ENCODE measurements at regions not wholly inside any gene's neighbourhood (a gene's known extent, or its start where the extent isn't known, plus 50 kb on each side); places are given as distances from the start of the nearest gene placed in this dataset.

DNA sequence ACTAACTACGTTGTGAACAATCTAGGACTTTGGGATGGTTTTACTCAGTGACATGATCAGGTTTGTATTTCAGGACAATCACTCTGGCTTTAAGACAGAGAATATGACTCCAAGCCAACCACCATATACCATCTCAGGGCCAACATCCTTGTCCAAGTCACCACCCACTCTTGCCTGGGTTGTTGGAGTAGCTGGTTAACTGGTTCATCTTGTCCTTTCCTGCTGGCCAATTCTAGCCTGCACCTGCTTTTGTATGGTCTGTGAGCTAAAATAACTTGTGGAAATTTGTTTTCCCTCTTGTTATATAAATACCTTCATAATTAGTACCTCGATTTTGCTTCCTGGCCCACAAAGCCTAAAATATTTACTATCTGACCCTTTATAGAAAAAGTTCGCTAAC, 306.8 kb upstream of the STT3B start:
- no peak for DNase-seq (ENCODE audit: low spot score)

DNA sequence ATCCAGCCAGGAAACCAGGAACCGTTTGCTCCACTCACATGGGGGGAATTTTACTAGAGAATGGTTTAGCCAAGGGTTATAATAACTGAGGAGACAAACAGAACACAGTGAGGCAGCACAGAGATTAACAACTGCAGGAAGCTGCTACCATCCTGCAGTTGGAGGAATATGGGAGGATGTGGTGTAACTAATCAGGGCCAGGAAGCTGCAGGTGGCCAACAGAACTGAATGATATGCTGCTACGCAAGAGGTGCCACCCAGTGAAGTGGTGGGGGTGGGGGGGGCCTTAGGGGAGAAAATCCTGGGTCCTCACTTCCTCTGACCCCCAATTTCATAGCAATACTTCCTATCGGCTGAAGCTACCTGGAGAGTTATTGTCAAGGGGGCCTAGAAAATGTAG, 306.4 kb upstream of the STT3B start:
- DNase-seq (ENCODE audit: low spot score), result no peak

DNA sequence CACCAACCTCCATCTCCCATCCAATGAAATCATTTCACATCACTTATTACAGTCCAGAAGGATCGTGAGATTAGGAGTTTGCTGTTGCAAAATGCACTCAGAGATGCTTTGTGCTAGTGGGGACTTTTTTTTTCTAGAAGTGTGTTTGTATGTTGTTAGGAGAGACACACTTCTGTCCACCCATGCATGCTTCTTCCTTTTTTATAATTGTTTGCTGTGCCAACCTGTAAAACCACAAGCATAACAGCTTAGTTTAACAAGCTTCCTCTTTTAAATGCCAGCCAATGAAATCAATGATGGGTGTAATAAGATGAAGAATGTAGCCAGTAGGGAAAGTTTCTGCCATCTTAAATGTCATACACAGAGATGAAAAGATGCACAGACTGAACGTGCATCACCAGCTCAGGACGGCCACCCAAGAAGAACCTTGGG, 305.6 kb upstream of the STT3B start:
- no peak for DNase-seq (ENCODE audit: low spot score)

DNA sequence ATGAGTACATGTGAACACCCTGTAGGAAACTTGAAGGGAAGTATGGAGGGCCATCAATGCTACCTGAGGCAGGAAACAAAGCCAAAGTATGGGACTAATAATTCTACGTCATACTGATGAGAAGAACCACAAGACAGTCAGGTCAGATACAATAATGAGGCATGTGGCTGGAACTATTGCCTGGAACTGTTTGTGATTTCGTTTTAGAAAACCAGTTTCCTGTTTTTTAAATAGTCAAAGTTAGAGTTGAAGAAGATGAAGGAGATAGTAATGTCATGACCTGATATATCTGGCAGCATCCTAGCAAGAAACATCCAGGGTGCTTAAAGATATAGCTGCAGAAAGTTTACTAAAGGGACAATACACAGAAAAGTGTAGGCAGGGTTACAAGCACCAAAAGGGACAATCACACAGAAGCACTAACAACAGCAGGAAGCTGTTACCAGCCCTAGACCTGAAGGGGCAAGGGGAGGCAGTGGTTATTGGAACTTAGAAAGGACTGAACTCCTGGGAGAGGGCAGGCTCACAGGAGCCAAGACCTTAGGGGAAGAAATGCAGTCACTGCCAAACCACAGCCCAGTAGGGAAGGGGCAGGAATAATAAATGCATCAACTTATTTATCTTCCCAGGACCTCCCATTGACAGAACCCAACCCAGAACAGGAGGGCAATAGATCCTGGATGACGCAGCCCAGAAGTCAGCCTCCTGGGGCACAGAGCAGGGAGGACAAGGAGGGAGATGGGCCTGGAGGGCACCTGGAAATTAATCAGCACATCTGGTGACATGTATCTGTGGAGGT, 302.1 kb upstream of the STT3B start:
- no peak for DNase-seq (ENCODE audit: low spot score)

DNA sequence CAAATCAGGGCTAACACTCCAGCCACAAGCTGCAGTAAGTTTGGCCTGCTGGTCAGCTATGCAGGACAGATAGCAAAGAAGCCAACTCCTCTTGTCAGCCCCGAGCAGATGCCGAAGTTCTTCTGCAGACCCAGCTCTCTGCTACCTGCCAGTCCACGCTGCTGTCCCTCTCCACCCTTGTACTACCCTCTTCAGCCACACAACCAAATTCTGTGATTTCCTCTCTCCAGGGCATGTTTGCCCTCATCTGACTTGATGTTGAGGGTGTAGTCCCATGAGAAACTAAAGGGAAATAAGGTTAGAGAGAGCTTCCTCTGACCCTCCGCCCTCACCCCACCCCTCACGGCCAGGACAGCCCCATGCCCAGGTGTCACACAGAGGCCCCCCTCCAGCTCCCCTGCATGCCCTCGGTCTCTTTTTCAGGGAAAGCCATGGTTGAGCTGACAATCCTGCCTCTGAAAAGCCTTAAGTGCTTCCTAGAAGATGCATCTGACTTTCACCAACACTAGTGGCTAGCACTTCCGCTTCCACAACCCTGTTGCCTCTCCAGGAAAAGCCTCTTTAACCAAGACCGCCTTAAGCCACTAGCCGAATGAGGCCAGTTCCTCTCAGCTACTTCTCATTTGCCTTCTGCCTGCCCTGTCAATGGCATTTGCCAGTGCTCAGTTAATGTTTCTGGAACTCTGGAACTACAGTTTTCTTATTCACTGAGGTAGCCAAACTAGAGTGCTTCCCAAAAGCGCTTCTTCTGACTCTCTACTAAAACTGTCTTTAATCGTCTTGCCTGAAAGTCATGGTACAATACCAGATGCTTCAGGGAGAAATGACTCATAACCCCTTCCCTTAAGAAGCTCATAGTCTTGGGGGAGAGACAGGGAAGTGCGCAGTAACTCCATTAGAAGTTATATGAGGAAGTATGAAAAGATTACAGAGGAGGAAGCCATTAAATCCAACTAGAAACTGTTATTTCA, 300.4 kb upstream of the STT3B start:
- no peak for DNase-seq (ENCODE audit: low spot score)

DNA sequence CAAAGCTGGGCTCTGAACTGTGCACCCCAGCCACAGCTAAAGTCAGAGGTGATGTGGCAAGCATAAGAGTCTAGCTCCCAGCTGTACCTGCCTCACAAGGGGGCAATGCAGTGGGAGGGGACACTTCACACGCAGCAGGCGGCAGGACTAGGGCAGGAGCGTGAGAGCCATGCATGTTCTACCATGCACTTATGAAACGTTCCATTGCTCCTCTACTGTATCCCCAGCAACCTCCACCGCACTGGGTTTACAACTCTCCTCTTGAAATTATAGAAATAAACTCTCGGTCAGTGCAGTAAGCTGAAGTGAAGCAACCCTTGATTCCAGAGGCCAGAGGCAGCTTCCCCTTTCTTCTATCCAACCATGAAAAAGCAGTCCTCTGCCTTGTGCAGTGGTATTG, 298.6 kb upstream of the STT3B start:
- DNase-seq (ENCODE audit: low spot score), result no peak

DNA sequence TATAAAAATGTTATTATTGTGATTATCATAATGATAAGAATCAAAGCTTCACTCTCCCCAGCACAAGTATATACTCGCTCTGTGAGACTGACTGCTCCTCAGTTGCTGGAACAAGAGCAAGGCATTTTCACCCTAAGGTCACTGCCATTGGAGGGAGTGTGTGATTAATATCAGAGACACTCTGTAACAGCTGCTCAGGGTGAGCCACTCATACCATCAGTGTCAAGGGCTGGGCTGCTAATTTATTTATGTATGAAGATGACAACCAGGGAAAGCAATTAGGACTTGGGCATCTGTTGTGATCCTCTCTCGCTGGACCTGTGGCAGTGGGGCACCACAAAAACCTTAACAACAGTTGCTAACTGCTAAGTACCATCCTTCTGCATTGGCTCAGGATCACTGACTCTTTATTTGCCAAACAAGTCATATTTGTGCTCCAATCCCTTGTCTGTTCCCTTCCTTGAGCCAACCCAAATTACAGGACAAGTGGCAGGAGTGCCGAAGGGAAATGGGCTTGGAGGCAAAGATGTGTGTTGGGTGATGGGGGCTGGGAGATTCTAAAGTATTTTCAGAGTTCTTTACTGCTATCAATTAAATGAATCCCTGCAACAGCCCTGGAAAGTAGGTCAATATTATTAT, 297.5 kb upstream of the STT3B start:
- DNase-seq (ENCODE audit: low spot score), result no peak

DNA sequence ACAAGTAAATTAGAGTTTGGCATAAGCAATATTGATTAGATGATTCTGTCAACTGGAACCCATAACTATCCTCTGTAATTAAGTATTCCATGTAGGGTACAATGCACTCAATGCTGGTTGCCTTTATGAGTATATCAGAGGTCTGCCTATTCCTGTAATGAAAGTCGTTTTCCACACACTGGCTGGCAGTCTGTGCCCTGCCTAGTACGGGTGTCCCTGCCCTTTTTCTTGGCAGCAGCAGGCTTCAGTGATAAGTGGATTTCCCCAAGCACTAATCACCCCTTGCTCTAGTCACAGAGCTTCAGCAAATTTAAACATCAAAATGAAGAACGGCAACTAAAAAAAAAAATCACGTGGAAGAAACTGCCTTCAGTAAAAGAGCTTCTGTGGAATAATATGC, 294.8 kb upstream of the STT3B start:
- no peak for DNase-seq (ENCODE audit: low spot score)

DNA sequence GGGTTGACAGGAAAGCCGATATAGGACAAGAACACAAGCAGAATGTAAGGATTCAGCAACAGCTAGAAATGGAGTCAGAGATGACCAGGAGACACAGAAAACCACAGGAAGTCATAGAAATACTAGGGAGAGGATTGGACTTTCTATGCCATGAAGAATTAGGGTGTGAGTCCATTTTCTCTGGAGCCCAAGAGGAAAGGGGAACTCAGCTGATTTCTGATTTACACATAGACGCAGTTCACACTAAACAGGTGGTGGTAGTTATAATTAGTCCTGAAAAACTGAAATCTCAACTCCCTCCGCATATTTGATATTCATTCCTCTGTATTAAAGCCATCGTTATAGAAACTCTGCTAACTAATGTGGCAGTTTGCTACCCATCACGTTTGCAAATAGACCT, 292.7 kb upstream of the STT3B start:
- DNase-seq (ENCODE audit: low spot score), result no peak

DNA sequence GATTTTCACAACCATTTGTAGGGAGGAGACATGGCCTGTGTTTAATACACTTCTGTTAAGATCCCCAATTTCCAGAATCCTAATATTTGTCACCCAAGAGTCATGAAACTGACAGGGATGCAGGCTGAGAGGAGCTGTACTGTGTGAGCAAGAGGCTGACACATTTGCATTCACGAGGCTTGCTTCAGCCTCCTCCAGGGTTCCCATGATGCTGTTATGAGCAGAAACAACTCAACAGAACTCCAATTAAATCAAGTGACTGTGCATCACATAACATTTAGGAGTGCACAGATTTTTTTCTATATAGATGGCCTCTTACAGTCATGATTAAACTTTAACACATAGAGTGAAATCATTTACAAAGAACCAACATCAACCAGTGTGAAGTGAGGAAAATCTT, 292.3 kb upstream of the STT3B start:
- no peak for DNase-seq (ENCODE audit: low spot score)

DNA sequence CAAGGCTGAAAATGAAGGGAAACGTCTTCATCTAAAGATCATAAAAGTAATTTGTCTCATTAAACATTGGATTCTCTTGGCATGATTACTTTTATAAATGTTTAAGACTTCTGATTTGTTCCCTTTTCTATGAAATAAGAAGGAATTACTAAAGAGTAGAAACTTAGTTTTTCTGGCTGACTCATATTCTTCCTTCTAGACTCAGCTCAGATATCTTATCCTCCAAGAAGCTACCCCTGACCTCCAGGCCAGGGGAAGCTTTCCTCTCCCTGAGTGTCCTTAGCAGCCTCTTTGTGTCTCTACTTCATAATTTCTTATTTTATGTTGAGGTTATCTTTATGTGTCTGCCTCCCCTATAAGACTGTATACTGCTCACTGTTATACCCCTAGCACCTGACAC, 291.9 kb upstream of the STT3B start:
- DNase-seq (ENCODE audit: low spot score), result no peak

DNA sequence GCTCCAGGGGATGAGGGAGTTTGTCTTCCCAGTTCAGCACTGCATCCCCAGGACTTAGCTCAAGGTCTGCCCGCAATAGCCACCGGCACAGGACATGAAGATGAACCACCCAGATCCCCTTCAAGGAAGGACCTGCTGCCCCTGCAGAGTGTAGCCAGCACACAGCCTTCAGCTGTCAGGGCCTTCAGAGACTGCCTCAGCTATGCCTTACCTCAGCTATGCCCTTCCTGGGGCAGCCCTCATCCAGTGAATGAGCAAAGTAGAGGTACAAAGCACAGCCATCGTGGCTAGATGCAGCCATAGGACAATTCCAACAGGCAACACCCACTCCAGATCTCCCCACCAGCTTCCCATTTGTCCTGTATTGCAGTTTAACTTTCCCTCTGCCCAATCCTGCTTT, 291.2 kb upstream of the STT3B start:
- DNase-seq (ENCODE audit: low spot score), result no peak

DNA sequence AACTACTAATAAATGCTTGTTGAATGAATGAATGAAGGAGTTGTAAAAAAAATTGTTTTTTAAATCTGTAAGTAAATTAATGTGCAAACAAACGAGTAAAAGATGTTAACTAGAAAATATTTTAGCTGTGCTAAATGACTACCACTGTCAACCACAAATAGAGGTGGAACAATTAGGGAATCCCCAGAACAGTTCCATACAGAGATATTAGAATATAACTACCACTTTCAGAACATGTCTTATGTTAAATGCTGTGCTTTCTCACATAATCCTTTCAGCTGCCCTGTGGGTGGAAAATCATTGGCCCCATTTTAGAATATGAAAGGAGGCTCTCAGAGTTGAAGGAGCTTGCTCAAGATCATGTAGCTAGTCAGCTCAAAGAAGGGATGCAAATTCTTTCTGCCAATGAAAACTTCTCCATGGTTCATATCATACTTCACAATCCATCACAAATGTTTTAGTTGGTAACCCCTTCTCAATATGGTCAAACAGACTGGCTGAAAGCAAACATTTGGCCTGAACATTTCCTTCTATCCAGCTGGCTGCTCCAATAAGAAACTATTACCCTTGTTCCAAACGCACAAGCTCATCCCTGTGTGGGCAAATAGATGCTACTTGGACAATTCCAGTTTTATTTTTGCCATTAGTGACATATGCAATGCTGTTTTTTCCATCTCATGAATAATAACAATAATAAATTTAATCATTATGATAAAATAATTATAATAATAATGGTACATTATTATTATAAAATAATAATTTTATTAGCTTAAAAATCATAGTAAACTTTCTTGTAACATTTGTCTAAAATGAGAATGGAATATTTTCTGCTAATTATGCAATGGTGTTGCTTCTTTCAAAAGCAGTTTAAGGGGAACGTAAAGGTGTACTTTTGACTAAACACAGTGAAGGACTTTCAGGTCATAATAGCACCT, 290.4 kb upstream of the STT3B start:
- DNase-seq (ENCODE audit: low spot score), result no peak

DNA sequence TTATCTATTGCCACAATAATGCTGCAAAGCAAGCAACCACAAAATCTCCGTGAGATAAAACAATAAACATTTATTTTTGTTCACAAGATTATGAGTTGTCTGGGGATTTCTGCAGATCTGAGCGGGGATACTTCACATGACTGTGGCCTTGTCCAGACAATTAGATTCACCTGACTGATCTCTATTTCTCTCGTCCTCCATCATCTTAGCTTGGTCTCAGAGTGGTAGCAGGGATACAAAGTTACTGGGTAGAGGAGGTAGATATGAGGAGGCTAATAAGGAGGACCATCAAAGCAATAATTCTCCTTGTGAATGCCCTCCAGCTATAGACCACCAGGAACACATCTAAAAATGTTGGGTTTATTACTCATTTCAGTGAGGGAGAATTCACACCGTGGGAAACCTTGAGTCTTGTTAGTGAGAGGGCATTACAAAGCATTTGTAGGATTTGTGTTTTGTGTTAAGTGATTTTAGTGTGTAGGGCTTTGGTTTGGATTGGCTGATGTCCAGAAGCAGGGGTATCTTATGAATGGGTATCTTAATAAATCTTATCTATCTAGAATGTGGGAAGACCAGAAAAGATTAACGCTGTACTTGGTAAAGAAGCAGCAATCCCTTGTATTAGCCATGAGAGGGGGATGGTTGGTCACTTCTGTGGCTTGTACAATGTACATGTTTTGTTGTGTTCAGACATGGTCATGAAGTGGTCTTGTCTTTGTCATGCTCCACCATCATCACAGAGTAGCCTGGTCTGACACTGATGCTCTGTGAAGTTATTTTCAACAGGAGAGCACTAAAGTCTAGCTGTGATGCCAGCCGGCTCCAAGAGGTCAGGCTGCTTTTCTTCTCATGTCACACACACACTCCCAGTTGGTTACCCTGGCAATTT, 287.6 kb upstream of the STT3B start:
- no peak for DNase-seq (ENCODE audit: low spot score)

DNA sequence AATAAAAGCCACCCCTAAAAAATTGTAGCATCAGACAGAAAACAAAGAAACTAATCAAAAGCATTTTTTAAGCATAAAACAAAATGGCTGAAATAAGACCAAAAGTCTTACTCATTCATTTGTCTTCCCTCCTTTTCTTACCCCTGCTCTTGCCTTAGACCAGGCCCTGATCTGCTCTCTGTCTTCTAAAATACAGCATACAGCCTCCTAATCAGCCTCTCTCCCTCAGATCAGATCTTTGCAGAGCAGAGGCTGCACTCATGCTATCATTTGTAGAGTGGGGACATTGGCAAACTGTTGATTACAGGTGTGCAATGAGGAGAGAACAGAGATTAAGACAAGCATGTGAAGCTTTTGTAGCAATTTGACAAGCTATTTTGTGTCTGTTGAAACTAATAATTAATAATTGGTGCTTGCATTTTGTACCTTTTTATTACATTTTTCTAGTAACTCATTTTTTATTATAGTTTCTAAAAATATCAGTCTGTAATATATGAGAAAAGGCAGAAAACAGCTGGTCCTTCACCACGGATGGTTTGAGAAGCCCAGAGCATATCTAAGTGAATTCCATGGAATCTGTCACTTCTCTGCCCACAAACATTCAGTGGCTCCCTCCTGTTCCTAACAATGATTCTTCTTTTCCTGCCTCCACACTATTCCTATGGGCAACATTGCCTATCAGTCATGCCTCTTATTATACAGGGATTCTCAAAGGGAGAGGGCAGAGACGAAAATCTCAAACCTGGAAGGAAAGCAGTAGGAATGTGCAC, 286.2 kb upstream of the STT3B start:
- no peak for DNase-seq (ENCODE audit: low spot score)

DNA sequence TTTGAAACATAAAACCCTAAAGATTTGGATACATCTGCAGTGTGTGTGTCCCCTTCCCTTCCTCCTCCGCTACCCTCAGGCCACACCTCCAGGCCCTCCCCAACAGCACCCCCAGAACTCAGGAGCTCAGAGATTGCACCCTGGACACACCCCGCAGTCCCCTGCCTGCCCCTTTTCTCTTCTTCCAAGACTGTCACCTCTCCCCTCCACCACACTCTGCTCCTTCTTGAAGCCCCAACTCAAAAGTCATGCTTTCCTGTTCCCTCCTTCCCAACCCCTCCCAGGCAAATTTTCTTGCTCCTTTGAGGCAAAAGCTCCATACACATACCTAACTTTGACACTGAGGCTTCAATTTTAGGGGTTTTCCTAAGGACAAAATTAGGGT, 285.7 kb upstream of the STT3B start:
- no peak for DNase-seq (ENCODE audit: low spot score)

DNA sequence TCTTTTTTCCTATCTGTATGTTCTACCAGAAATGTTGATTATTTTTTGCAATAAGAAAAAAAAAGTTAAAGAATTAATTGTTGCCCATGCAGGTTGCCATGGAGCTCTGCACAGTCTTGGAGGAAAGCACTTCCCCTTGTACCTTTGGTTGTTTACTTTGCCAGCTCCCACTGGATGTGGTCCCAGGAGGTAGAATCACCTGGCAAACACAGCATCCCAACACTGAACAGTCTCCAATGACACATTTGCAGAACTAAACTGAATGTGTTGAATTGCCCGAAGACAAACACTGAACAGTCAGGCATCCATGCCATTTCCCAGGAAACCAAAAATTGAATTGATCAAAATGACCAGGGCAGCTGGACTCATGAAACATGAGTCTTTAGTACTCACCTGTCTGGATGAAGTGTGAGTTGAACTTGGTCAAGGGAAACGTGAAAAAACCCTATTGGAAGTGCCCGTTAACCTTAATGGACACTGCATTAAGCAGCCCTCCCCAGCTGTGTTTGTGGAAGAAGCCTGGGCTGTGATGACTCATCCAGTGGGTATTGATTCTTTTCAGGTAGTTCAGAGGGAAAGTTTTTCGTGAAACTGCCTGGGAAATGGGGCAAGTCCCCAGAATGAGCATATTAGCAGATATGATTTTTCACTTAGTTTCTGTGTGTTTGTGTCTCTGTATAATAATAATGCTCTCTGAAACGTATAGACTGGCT, 284.7 kb upstream of the STT3B start:
- DNase-seq (ENCODE audit: low spot score), result no peak

DNA sequence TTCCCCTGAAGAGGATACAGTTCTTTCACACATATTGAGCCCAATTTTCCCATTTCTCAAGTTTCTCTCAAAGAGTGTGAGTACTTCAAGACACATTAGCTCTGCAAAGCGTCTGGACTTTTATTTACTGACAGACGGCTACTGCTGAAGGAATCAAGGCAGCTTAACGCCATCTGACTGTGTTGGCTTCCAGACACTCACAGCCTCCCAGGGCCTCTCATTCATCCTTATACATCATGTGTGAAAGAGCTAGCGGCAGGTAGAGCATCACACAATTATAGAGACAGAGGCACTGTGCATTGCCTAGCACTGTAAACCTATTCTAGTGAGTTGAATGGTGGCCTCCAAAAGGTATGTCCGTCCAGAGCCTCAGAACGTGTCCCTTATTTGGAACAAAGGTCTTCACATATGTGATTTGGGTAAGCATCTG, 284.1 kb upstream of the STT3B start:
- no peak for DNase-seq (ENCODE audit: low spot score)

DNA sequence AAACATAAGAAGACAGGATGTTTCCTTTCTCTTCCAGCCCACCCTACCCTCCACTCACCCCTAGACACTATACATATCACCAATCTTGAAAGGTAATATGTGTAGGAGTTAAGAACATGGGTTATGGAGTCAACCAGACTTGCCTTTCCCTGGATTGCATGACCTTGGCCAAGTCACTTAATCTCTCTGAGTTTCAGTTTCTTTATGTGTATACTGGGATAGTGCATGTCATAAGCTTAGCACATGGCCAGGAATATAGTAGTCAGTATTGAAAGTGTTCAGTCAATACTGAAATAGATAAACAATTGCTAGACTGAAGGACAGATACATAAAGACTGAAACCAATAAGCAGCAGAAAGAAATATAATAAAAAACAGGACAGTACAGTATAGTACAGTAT, 283.2 kb upstream of the STT3B start:
- DNase-seq (ENCODE audit: low spot score), result no peak
